K562 (cell line): ENCODE measurements at regions not wholly inside any gene's neighbourhood (a gene's known extent, or its start where the extent isn't known, plus 50 kb on each side); places are given as distances from the start of the nearest gene placed in this dataset.

Source experiments
- ATAC-seq: fragments of 200-7000 bp; cut with Tn5 transposase; 3 replicates; pipeline ENCODE4 v1.9.1; 2020; ENCODE audit warnings: moderate library complexity
- BruUV-seq: library from RNA; stranded (reverse); fragments of 400-500 nt; replicated peaks from 2 replicates; lab custom pipeline; 2021; lab: Mats Ljungman, UMichigan
- CTCF ChIA-PET: fragments of 300-600 bp; formaldehyde crosslinking; extraction: SDS; loops from one replicate; lab custom pipeline; 2021; ENCODE audit warnings: low intra/inter-chr PET ratio; lab: Yijun Ruan, JAX
- POLR2A ChIA-PET: fragments of 300-600, 350-650 bp; sonication (Branson Sonifier 250); formaldehyde crosslinking; extraction: SDS; loops from one replicate; lab custom pipeline; 2021; ENCODE audit warnings: antibody characterized with exemption, inconsistent platforms; lab: Yijun Ruan, JAX
- DNase-seq, 4 experiments: peaks; one replicate each; pipeline versions ENCODE4 v3.0.0 to v3.0.0-alpha.2; 2011 to 2018; ENCODE audit warnings: low spot score in 3 of 4, mixed read lengths in 3 of 4; ENCODE audit errors: extremely low read depth in 1 of 4
- FAIRE-seq: peaks from 2 replicates; lab custom pipeline; 2011; peaks lifted over from hg19 to GRCh38; lab: Jason Lieb, UNC
- H2AFZ ChIP-seq: 2 replicates; pipeline ENCODE4 v1.6.0; 2011; ENCODE audit warnings: low read depth, low read length, control low read depth, inconsistent platforms
- H3K27ac ChIP-seq: fragments of 200-600 bp; 3 replicates; pipeline ENCODE4 v1.8.0; 2011; ENCODE audit warnings: low read depth, mild to moderate bottlenecking, control low read depth, inconsistent platforms, low read length, moderate library complexity, mixed read lengths; ENCODE audit errors: extremely low read depth
- H3K27me3 ChIP-seq, 2 experiments: fragments of 300-600 bp in 1 of 2; 2 replicates in 1 of 2; 3 replicates in 1 of 2; pipeline versions ENCODE4 v1.6.0 to v1.8.0; 2011; ENCODE audit warnings: inconsistent platforms in 2 of 2, low read length in 2 of 2, mild to moderate bottlenecking in 1 of 2, mixed read lengths in 1 of 2, moderate library complexity in 1 of 2; ENCODE audit not compliant: control insufficient read depth in 2 of 2, insufficient read depth in 2 of 2
- H3K36me3 ChIP-seq: fragments of 300-600 bp; 3 replicates; pipeline ENCODE4 v1.8.0; 2011; ENCODE audit warnings: mild to moderate bottlenecking, low read length, inconsistent platforms; ENCODE audit not compliant: control insufficient read depth, insufficient read depth
- H3K4me1 ChIP-seq, 2 experiments: fragments of 200-600 bp in 1 of 2; replicated peaks in 1 of 2; 2 replicates in 1 of 2; 3 replicates in 1 of 2; pipeline versions ENCODE4 v1.5.1 to v1.8.0; 2011; ENCODE audit warnings: inconsistent platforms in 2 of 2, low read length in 2 of 2, mild to moderate bottlenecking in 1 of 2, mixed read lengths in 1 of 2, moderate library complexity in 1 of 2; ENCODE audit not compliant: control insufficient read depth in 2 of 2, insufficient read depth in 2 of 2
- H3K4me2 ChIP-seq: 2 replicates; pipeline ENCODE4 v1.6.1; 2011; ENCODE audit warnings: low read length, control low read depth, inconsistent platforms, mixed read lengths; ENCODE audit not compliant: insufficient read depth
- H3K4me3 ChIP-seq: fragments of 200-600 bp; sonication (generic), shearing (Covaris generic); 2 replicates; pipeline ENCODE4 v1.5.1; 2016; ENCODE audit warnings: control low read depth, inconsistent platforms
- H3K79me2 ChIP-seq: fragments of 200-600 bp; 3 replicates; pipeline ENCODE4 v1.8.0; 2011; ENCODE audit warnings: low read length, inconsistent platforms; ENCODE audit not compliant: control insufficient read depth, insufficient read depth
- H3K9ac ChIP-seq, 2 experiments: 2 replicates each; pipeline versions ENCODE4 v1.6.0 to v1.6.1; 2011; ENCODE audit warnings: low read depth in 2 of 2, low read length in 2 of 2, control low read depth in 1 of 2, inconsistent platforms in 1 of 2, mild to moderate bottlenecking in 1 of 2, mixed read lengths in 1 of 2; ENCODE audit not compliant: insufficient read depth in 1 of 2
- H3K9me1 ChIP-seq: one replicate; pipeline ENCODE4 v1.6.0; 2011; ENCODE audit warnings: inconsistent platforms, mild to moderate bottlenecking, low read length, moderate library complexity; ENCODE audit not compliant: control insufficient read depth, insufficient read depth
- H3K9me3 ChIP-seq: replicated peaks from 2 replicates; pipeline ENCODE4 v1.5.1; 2011; ENCODE audit warnings: low read depth, low read length, inconsistent platforms; ENCODE audit not compliant: control insufficient read depth, insufficient read depth
- H4K20me1 ChIP-seq: replicated peaks from 2 replicates; pipeline ENCODE4 v1.6.1; 2011; ENCODE audit warnings: low read length, inconsistent platforms, mixed read lengths; ENCODE audit not compliant: control insufficient read depth, insufficient read depth
- ATF6 ChIP-seq: sonication (generic); formaldehyde crosslinking; IDR thresholded peaks from 2 replicates; pipeline ENCODE4 v1.4.0; 2020; ENCODE audit warnings: mild to moderate bottlenecking, missing genetic modification reagents
- CBFB ChIP-seq: sonication (generic); formaldehyde crosslinking; IDR thresholded peaks from 2 replicates; pipeline ENCODE4 v1.4.0; 2020; ENCODE audit warnings: mild to moderate bottlenecking, missing genetic modification reagents
- COPS2 ChIP-seq: fragments of 450-650 bp; conservative IDR thresholded peaks from 2 replicates; pipeline ENCODE4 v1.6.1; 2016; ENCODE audit warnings: mild to moderate bottlenecking, moderate library complexity
- ETS2 ChIP-seq: IDR thresholded peaks from 2 replicates; pipeline ENCODE4 v1.6.1; 2016; ENCODE audit warnings: borderline replicate concordance, missing genetic modification characterization, mild to moderate bottlenecking, moderate library complexity, missing compliant biosample characterization; ENCODE audit not compliant: poor library complexity, severe bottlenecking
- IRF2 ChIP-seq: sonication (generic); formaldehyde crosslinking; IDR thresholded peaks from 2 replicates; pipeline ENCODE4 v1.8.1; 2022; ENCODE audit warnings: mild to moderate bottlenecking, missing genetic modification reagents
- MEF2D ChIP-seq: conservative IDR thresholded peaks from 2 replicates; pipeline ENCODE4 v1.6.1; 2016; ENCODE audit warnings: low read depth, missing genetic modification characterization, missing compliant biosample characterization
- RFX1 ChIP-seq: fragments of 450-650 bp; IDR thresholded peaks from 2 replicates; pipeline ENCODE4 v1.6.1; 2016; ENCODE audit warnings: mild to moderate bottlenecking, moderate library complexity
- SAFB ChIP-seq: fragments of 200-400 bp; formaldehyde crosslinking; IDR thresholded peaks from 2 replicates; pipeline ENCODE4 v1.6.1; 2017; ENCODE audit warnings: low read depth, low read length, borderline replicate concordance
- SMAD3 ChIP-seq: fragments of 450-650 bp; formaldehyde crosslinking; conservative IDR thresholded peaks from 2 replicates; pipeline ENCODE4 v1.4.0; 2020; ENCODE audit warnings: mild to moderate bottlenecking
- SPI1 ChIP-seq: IDR thresholded peaks from 2 replicates; pipeline ENCODE4 v1.6.1; 2011; ENCODE audit warnings: low read depth, low read length, control low read depth, borderline replicate concordance
- SRSF1 ChIP-seq: fragments of 200-400 bp; formaldehyde crosslinking; IDR thresholded peaks from 2 replicates; pipeline ENCODE4 v1.6.1; 2017; ENCODE audit warnings: mild to moderate bottlenecking, low read depth, low read length, moderate library complexity
- ZNF444 ChIP-seq: fragments of 250-450 bp; sonication (Bioruptor Pico); IDR thresholded peaks from 2 replicates; pipeline ENCODE4 v1.4.0; 2020; ENCODE audit warnings: mild to moderate bottlenecking, moderate library complexity
- ZNF764 ChIP-seq: fragments of 250-450 bp; sonication (Bioruptor Pico); IDR thresholded peaks from 2 replicates; pipeline ENCODE4 v1.4.0; 2020; ENCODE audit warnings: low read depth, mild to moderate bottlenecking, moderate library complexity
- WGBS: fragments of 100-300 bp; shearing (Covaris generic); methylation state at CpG from one replicate; pipeline ENCODE4 v1.1.6; 2016; ENCODE audit warnings: low coverage, mixed read lengths; ENCODE audit not compliant: insufficient coverage; ENCODE audit errors: missing lambda C conversion rate; 5-methylcytosine and 5-hydroxymethylcytosine counted together
- in situ Hi-C: fragments of 300-500 bp; cut with MboI; formaldehyde crosslinking; loops from 4 replicates; pipeline ENCODE4 v1.15.0; 2018; ENCODE audit warnings: inconsistent platforms, mixed read lengths
- intact Hi-C: fragments of 100-400 bp; cut with micrococcal nuclease; formaldehyde crosslinking; loops from 2 replicates; pipeline ENCODE4 v1.14.2; 2022
- TF ChIP-seq, protein P1 (sequence below): fragments of 250-450 bp; sonication (Bioruptor Pico); IDR thresholded peaks from 2 replicates; pipeline ENCODE4 v1.8.0; 2022; ENCODE audit warnings: inconsistent platforms

DNA sequence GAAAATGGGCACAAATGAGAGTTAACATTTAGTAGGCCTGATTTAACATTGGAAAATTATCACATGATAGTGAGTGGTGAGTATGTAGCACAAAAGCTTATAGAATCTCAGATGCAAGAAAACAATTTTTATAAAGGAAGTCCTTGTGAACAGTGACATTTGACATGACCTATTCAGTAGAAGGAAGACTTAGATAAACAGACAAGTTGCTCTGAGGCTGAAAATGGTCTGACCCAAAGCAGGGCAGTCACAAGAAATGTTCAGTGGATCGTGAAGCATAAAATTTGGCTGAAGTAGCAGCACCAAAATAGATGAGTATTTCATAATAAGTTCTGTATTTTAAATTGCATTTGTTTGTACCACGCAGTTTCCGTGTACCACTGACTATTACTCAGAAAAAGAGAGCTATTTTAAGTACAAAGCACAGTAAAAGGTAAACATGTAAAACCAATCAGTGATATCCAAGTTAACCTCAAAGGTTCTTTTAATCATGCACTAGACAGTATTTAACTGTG, 605.7 kb upstream of the PABPC4L start:
- no peaks in the 10 kb centered on the region for H3K36me3 ChIP-seq
- no peak overlapping the region for H3K4me3 ChIP-seq
- no peak for TF ChIP-seq ZNF764 (CRISPR knock-in tag)
- no peak for TF ChIP-seq SMAD3
- TF ChIP-seq, all 486 proteins: peak for 0
- H3K27ac ChIP-seq: no peak overlapping the region
- no peaks in the 10 kb centered on the region for H3K9me1 ChIP-seq
- FAIRE-seq (no peak), ATAC-seq (no peak), DNase-seq (no peak)
- no peaks in the 10 kb centered on the region for H3K9me3 ChIP-seq
- intact Hi-C loops: no loop called here
- WGBS: 0% methylated on average over 3 of the region's 3 CpGs
- no peak overlapping the region for H2AFZ ChIP-seq
- CTCF ChIA-PET: no interaction called here
- POLR2A ChIA-PET: no interaction called here
- no peak overlapping the region for H3K4me2 ChIP-seq
- in situ Hi-C loops: no loop called here
- no peak overlapping the region for H3K9ac ChIP-seq
- no TSS peak for BruUV-seq
- H3K27me3 ChIP-seq: no peaks in the 10 kb centered on the region
- no peaks in the 10 kb centered on the region for H3K4me1 ChIP-seq
- H4K20me1 ChIP-seq: no peaks in the 10 kb centered on the region
- no peaks in the 10 kb centered on the region for H3K79me2 ChIP-seq

DNA sequence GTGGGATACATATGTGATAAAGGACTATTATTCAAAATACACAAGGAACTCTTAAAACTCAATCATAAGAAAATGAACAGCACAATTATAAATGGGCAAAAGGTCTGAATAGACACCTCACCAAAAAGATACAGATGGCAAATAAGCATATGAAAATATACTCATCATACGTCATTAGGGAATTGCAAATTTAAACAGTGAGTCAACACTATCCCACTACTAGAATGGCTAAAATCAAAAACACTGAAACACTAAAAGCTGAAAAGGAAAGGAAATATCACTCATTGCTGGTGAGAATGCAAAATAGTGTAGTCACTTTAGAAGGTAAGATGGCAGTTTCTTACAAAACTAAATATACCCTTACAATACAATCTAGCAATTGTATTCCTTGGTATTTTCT, 597.0 kb upstream of the PABPC4L start:
- intact Hi-C loops (no loop called here), in situ Hi-C loops (no loop called here)
- Histone ChIP-seq H3K27me3 (no peaks in the 10 kb centered on the region), H3K9me1 (no peaks in the 10 kb centered on the region), H3K9ac (no peak overlapping the region), H3K4me2 (no peak overlapping the region), H3K4me3 (no peak overlapping the region), H3K27ac (no peak overlapping the region), H3K4me1 (no peaks in the 10 kb centered on the region), H3K36me3 (no peaks in the 10 kb centered on the region), H4K20me1 (no peaks in the 10 kb centered on the region), H2AFZ (no peak overlapping the region), H3K79me2 (no peaks in the 10 kb centered on the region), H3K9me3 (no peaks in the 10 kb centered on the region)
- FAIRE-seq: no peak
- ChIA-PET POLR2A (no interaction called here), CTCF (no interaction called here)
- WGBS: 0% methylated on average over 1 of the region's 1 CpG
- no TSS peak for BruUV-seq
- no peak for ATAC-seq
- DNase-seq: no peak
- TF ChIP-seq ETS2 (tag) (no peak), MEF2D (tag) (no peak), ZNF444 (CRISPR knock-in tag) (no peak), IRF2 (CRISPR knock-in tag) (no peak), SPI1 (no peak), SAFB (no peak), SRSF1 (no peak), COPS2 (no peak), CBFB (no peak), RFX1 (no peak), ATF6 (CRISPR knock-in tag) (no peak)
- TF ChIP-seq, protein P1, sequence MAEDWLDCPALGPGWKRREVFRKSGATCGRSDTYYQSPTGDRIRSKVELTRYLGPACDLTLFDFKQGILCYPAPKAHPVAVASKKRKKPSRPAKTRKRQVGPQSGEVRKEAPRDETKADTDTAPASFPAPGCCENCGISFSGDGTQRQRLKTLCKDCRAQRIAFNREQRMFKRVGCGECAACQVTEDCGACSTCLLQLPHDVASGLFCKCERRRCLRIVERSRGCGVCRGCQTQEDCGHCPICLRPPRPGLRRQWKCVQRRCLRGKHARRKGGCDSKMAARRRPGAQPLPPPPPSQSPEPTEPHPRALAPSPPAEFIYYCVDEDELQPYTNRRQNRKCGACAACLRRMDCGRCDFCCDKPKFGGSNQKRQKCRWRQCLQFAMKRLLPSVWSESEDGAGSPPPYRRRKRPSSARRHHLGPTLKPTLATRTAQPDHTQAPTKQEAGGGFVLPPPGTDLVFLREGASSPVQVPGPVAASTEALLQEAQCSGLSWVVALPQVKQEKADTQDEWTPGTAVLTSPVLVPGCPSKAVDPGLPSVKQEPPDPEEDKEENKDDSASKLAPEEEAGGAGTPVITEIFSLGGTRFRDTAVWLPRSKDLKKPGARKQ (CRISPR knock-in tag): no peak
